ENCODE measurements at regions not wholly inside any gene's neighbourhood (a gene's known extent, or its start where the extent isn't known, plus 50 kb on each side); places are given as distances from the start of the nearest gene placed in this dataset.

- DNase-seq = no peak
These were observed 74.3 kb upstream of the RAB4A start for GRCh38 chr1:229196404-229197264.

- no peak for DNase-seq
These were observed 73.7 kb upstream of the RAB4A start for GRCh38 chr1:229197265-229197585.

GRCh38 chr1:229199261-229200243, 71.4 kb upstream of the RAB4A start:
- DNase-seq = no peak

GRCh38 chr1:229203030-229203751, 67.7 kb upstream of the RAB4A start:
- DNase-seq = no peak

- DNase-seq = no peak
These were observed 66.8 kb upstream of the RAB4A start for GRCh38 chr1:229203991-229204632.

GRCh38 chr1:229204921-229205777, 65.8 kb upstream of the RAB4A start:
- DNase-seq = no peak

- no peak for DNase-seq
These were observed 65.1 kb upstream of the RAB4A start for GRCh38 chr1:229205854-229206253.

GRCh38 chr1:229207916-229208315, 63.0 kb upstream of the RAB4A start:
- DNase-seq = no peak

GRCh38 chr1:229208481-229208880, 62.4 kb upstream of the RAB4A start:
- DNase-seq = no peak

GRCh38 chr1:229209386-229209785, 61.5 kb upstream of the RAB4A start:
- no peak for DNase-seq

GRCh38 chr1:229209816-229210215, 61.1 kb upstream of the RAB4A start:
- DNase-seq = no peak

GRCh38 chr1:229210844-229211243, 60.1 kb upstream of the RAB4A start:
- DNase-seq = no peak

- DNase-seq = no peak
These were observed 57.1 kb upstream of the RAB4A start for GRCh38 chr1:229213797-229214196.

- no peak for DNase-seq
These were observed 53.2 kb upstream of the RAB4A start for GRCh38 chr1:229217716-229218115.

GRCh38 chr1:229218612-229219025, 52.3 kb upstream of the RAB4A start:
- DNase-seq = no peak

- DNase-seq = no peak
These were observed 50.6 kb upstream of the RAB4A start for GRCh38 chr1:229220163-229220846.

- DNase-seq = no peak
These were observed 49.5 kb upstream of the RAB4A start for GRCh38 chr1:229221106-229222019.
